OCI-LY3 (cell line): ENCODE measurements at regions not wholly inside any gene's neighbourhood (a gene's known extent, or its start where the extent isn't known, plus 50 kb on each side); places are given as distances from the start of the nearest gene placed in this dataset.

ENCODE experiments used
- EZH2phosphoT487 ChIP-seq: fragments of 200-600 bp; shearing (Covaris generic); IDR thresholded peaks from 2 replicates; pipeline ENCODE4 v1.6.1; 2018; ENCODE audit warnings: antibody characterized with exemption, mixed run types, low read depth
- TF ChIP-seq, protein P1 (sequence below): fragments of 200-600, 300-600 bp; sonication (generic); IDR thresholded peaks from 2 replicates; pipeline ENCODE4 v1.5.1; 2014; ENCODE audit warnings: antibody characterized with exemption, low read length, low read depth

DNA sequence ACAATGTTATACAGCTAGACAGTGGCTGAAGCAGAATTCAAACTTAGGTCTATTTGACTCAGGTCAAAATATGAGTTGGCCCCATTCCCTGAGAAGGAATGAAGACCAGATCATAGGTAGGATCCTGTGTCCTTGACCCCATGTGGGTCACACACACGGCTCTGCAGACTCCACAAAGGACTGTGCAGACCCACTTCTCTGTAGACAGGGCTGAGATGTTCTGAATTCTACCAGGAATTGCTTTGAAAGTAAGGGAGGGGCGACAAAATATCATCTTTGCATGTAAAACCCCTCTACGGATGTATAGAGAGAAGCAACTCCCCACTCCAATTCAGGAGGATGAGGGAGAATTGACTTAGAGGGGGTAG is 62.3 kb upstream of the CTIF start:
- TF ChIP-seq, protein P1, sequence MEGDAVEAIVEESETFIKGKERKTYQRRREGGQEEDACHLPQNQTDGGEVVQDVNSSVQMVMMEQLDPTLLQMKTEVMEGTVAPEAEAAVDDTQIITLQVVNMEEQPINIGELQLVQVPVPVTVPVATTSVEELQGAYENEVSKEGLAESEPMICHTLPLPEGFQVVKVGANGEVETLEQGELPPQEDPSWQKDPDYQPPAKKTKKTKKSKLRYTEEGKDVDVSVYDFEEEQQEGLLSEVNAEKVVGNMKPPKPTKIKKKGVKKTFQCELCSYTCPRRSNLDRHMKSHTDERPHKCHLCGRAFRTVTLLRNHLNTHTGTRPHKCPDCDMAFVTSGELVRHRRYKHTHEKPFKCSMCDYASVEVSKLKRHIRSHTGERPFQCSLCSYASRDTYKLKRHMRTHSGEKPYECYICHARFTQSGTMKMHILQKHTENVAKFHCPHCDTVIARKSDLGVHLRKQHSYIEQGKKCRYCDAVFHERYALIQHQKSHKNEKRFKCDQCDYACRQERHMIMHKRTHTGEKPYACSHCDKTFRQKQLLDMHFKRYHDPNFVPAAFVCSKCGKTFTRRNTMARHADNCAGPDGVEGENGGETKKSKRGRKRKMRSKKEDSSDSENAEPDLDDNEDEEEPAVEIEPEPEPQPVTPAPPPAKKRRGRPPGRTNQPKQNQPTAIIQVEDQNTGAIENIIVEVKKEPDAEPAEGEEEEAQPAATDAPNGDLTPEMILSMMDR, result no peak
- no peak for TF ChIP-seq EZH2phosphoT487
